Neural cell (in vitro differentiated cells): ENCODE measurements at regions not wholly inside any gene's neighbourhood (a gene's known extent, or its start where the extent isn't known, plus 50 kb on each side); places are given as distances from the start of the nearest gene placed in this dataset.

Source experiments
- H2AFZ ChIP-seq: fragments of 200-600, 300-800 bp; sonication (generic), shearing (Covaris generic); 2 replicates; pipeline ENCODE4 v1.6.0; 2014; ENCODE audit warnings: low read depth, mild to moderate bottlenecking, antibody characterized with exemption, low read length, moderate library complexity
- H3F3A ChIP-seq: fragments of 200-600 bp; shearing (Covaris generic); 2 replicates; pipeline ENCODE4 v1.6.1; 2016; ENCODE audit warnings: mild to moderate bottlenecking, moderate library complexity, mixed read lengths, antibody characterized with exemption, low read length; ENCODE audit not compliant: insufficient read depth, poor library complexity, severe bottlenecking
- H3K27ac ChIP-seq: fragments of 200-600, 300-800 bp; sonication (generic), shearing (Covaris generic); 2 replicates; pipeline ENCODE4 v1.5.1; 2014; ENCODE audit warnings: mild to moderate bottlenecking, low read length, moderate library complexity
- H3K27me3 ChIP-seq: fragments of 300-800, 200-600 bp; sonication (generic), shearing (Covaris generic); 2 replicates; pipeline ENCODE4 v1.6.0; 2014; ENCODE audit warnings: mild to moderate bottlenecking, low read depth, low read length, moderate library complexity; ENCODE audit not compliant: insufficient read depth
- H3K36me3 ChIP-seq: fragments of 300-800, 200-600 bp; sonication (generic), shearing (Covaris generic); 2 replicates; pipeline ENCODE4 v1.5.1; 2014; ENCODE audit warnings: mild to moderate bottlenecking, antibody characterized with exemption, low read length, moderate library complexity; ENCODE audit not compliant: insufficient read depth
- H3K4me2 ChIP-seq: fragments of 300-800, 200-600 bp; sonication (generic), shearing (Covaris generic); 2 replicates; pipeline ENCODE4 v1.6.0; 2014; ENCODE audit warnings: mild to moderate bottlenecking, low read length
- H3K4me3 ChIP-seq: fragments of 300-800, 200-600 bp; sonication (generic), shearing (Covaris generic); 2 replicates; pipeline ENCODE4 v1.5.1; 2014; ENCODE audit warnings: mild to moderate bottlenecking, low read length, moderate library complexity
- H3K79me2 ChIP-seq: fragments of 200-600 bp; shearing (Covaris generic); replicated peaks from 2 replicates; pipeline ENCODE4 v1.6.0; 2014; ENCODE audit warnings: mild to moderate bottlenecking, low read length, moderate library complexity; ENCODE audit not compliant: insufficient read depth
- H3K9ac ChIP-seq: fragments of 300-800, 200-600 bp; sonication (generic), shearing (Covaris generic); 2 replicates; pipeline ENCODE4 v1.6.1; 2016; ENCODE audit warnings: mild to moderate bottlenecking, low read length, mixed read lengths
- H3K9me2 ChIP-seq: fragments of 200-600 bp; shearing (Covaris generic); 2 replicates; pipeline ENCODE4 v1.6.1; 2016; ENCODE audit warnings: mild to moderate bottlenecking, low read length, mixed read lengths; ENCODE audit not compliant: insufficient read depth
- H3K9me3 ChIP-seq: fragments of 200-600, 300-800 bp; sonication (generic), shearing (Covaris generic); 2 replicates; pipeline ENCODE4 v1.6.1; 2016; ENCODE audit warnings: mild to moderate bottlenecking, mixed run types, low read length, moderate library complexity, mixed read lengths
- H4K20me1 ChIP-seq: fragments of 200-600 bp; shearing (Covaris generic); 2 replicates; pipeline ENCODE4 v1.6.1; 2016; ENCODE audit warnings: mild to moderate bottlenecking, mixed run types; ENCODE audit not compliant: insufficient read depth
- CTCF ChIP-seq: fragments of 450-650 bp; IDR thresholded peaks from 2 replicates; pipeline ENCODE4 v1.5.1; 2014; ENCODE audit warnings: antibody characterized with exemption, mild to moderate bottlenecking, moderate library complexity; ENCODE audit not compliant: poor library complexity, severe bottlenecking
- EP300 ChIP-seq: fragments of 450-650 bp; conservative IDR thresholded peaks from 2 replicates; pipeline ENCODE4 v1.6.1; 2014; ENCODE audit warnings: antibody characterized with exemption, mild to moderate bottlenecking, moderate library complexity; ENCODE audit not compliant: poor library complexity, severe bottlenecking
- EZH2 ChIP-seq: fragments of 200-600, 300-800 bp; shearing (Covaris generic), sonication (generic); IDR thresholded peaks from 2 replicates; pipeline ENCODE4 v1.6.1; 2014; ENCODE audit warnings: antibody characterized with exemption, low read length, borderline replicate concordance, mild to moderate bottlenecking; ENCODE audit not compliant: insufficient read depth, poor library complexity, severe bottlenecking
- MXI1 ChIP-seq: fragments of 450-650 bp; conservative IDR thresholded peaks from 2 replicates; pipeline ENCODE4 v1.6.1; 2014; ENCODE audit warnings: antibody characterized with exemption, mild to moderate bottlenecking; ENCODE audit not compliant: poor library complexity, severe bottlenecking
- POLR2AphosphoS5 ChIP-seq: IDR thresholded peaks from 2 replicates; pipeline ENCODE4 v1.6.1; 2012
- RAD21 ChIP-seq: fragments of 450-650 bp; conservative IDR thresholded peaks from 2 replicates; pipeline ENCODE4 v1.6.1; 2014; ENCODE audit warnings: antibody characterized with exemption, mild to moderate bottlenecking, moderate library complexity
- REST ChIP-seq: IDR thresholded peaks from 2 replicates; pipeline ENCODE4 v1.6.1; 2012; ENCODE audit warnings: borderline replicate concordance
- SMC3 ChIP-seq: fragments of 450-650 bp; conservative IDR thresholded peaks from 2 replicates; pipeline ENCODE4 v1.6.1; 2014; ENCODE audit warnings: antibody characterized with exemption, mild to moderate bottlenecking, moderate library complexity; ENCODE audit not compliant: poor library complexity
- TAF1 ChIP-seq: IDR thresholded peaks from 2 replicates; pipeline ENCODE4 v1.6.1; 2012; ENCODE audit warnings: low read depth

GRCh38 chr1:231103961-231104360, 57.9 kb upstream of the TRIM67 start:
- Histone ChIP-seq H3K4me3 (no peak overlapping the region), H3K27me3 (no peaks in the 10 kb centered on the region), H3K79me2 (no peaks in the 10 kb centered on the region), H4K20me1 (no peaks in the 10 kb centered on the region), H3K36me3 (no peaks in the 10 kb centered on the region), H3K4me2 (no peak overlapping the region), H3K9me3 (no peaks in the 10 kb centered on the region), H3F3A (no peaks in the 10 kb centered on the region), H2AFZ (no peak overlapping the region), H3K9ac (no peak overlapping the region), H3K9me2 (no peaks in the 10 kb centered on the region), H3K27ac (no peak overlapping the region)
- TF ChIP-seq MXI1 (no peak), TAF1 (no peak)

- Histone ChIP-seq H3K9me3 (no peaks in the 10 kb centered on the region), H3K27ac (no peak overlapping the region), H3K36me3 (no peaks in the 10 kb centered on the region), H3K4me2 (no peak overlapping the region), H3K79me2 (no peaks in the 10 kb centered on the region), H2AFZ (no peak overlapping the region), H3K9me2 (no peaks in the 10 kb centered on the region), H4K20me1 (no peaks in the 10 kb centered on the region), H3K9ac (no peak overlapping the region), H3K4me3 (no peak overlapping the region), H3F3A (no peaks in the 10 kb centered on the region), H3K27me3 (no peaks in the 10 kb centered on the region)
- no peak for TF ChIP-seq EZH2
- no peak for TF ChIP-seq EP300
- TF ChIP-seq TAF1 = no peak
- TF ChIP-seq RAD21 = no peak
- no peak for TF ChIP-seq CTCF
- no peak for TF ChIP-seq MXI1
- TF ChIP-seq POLR2AphosphoS5 = no peak
- TF ChIP-seq REST = no peak
- TF ChIP-seq SMC3 = no peak
Measured at GRCh38 chr1:231099996-231100767, 60.1 kb upstream of the FAM89A start.
